Left lobe of liver (tissue), 2 donors: ENCODE measurements at regions not wholly inside any gene's neighbourhood (a gene's known extent, or its start where the extent isn't known, plus 50 kb on each side); places are given as distances from the start of the nearest gene placed in this dataset.

ENCODE experiments used
- ATAC-seq: fragments of 200-7000 bp; cut with Tn5 transposase; one replicate; pipeline ENCODE4 v1.9.1; 2020; ENCODE audit warnings: mild to moderate bottlenecking, moderate library complexity
- DNase-seq: peaks from one replicate; pipeline ENCODE4 v3.0.0-alpha.2; 2020; ENCODE audit warnings: low spot score
- donor health status: DM: no; HTN: no; CAD: no; lungs with moderate emphysema.
- donor health status: DM: no; HTN: yes; CAD: no.

- no peak for DNase-seq
- ATAC-seq = no peak
Observed at GRCh38 chr13:34647379-34648150, 294.5 kb upstream of the NBEA start.

GRCh38 chr13:34654203-34654602 lies 287.9 kb upstream of the NBEA start:
- no peak for ATAC-seq

GRCh38 chr13:34654647-34655046 lies 287.4 kb upstream of the NBEA start:
- ATAC-seq (no peak), DNase-seq (no peak)

More at GRCh38 chr13:34654203-34654602, 287.9 kb upstream of the NBEA start:
- no peak for DNase-seq

GRCh38 chr13:34655554-34655953 lies 286.5 kb upstream of the NBEA start:
- DNase-seq (no peak), ATAC-seq (no peak)

GRCh38 chr13:34657716-34658115 lies 284.4 kb upstream of the NBEA start:
- DNase-seq = no peak

GRCh38 chr13:34667286-34668218 lies 274.5 kb upstream of the NBEA start:
- DNase-seq (no peak), ATAC-seq (no peak)

More at GRCh38 chr13:34657716-34658115, 284.4 kb upstream of the NBEA start:
- no peak for ATAC-seq

GRCh38 chr13:34671137-34671536 lies 270.9 kb upstream of the NBEA start:
- ATAC-seq (no peak), DNase-seq (no peak)

- DNase-seq (no peak), ATAC-seq (no peak)
Observed at GRCh38 chr13:34672631-34673030, 269.4 kb upstream of the NBEA start.

GRCh38 chr13:34675626-34676025 lies 266.4 kb upstream of the NBEA start:
- ATAC-seq (no peak), DNase-seq (no peak)

GRCh38 chr13:34678154-34678553 lies 263.9 kb upstream of the NBEA start:
- no peak for DNase-seq
- no peak for ATAC-seq

GRCh38 chr13:34681405-34681955 lies 260.6 kb upstream of the NBEA start:
- ATAC-seq (no peak), DNase-seq (no peak)

GRCh38 chr13:34695063-34695462 lies 247.0 kb upstream of the NBEA start:
- DNase-seq (no peak), ATAC-seq (no peak)

GRCh38 chr13:34696296-34696695 lies 245.8 kb upstream of the NBEA start:
- no peak for DNase-seq
- no peak for ATAC-seq

- no peak for ATAC-seq
- DNase-seq = no peak
Observed at GRCh38 chr13:34696741-34697140, 245.3 kb upstream of the NBEA start.

- ATAC-seq (no peak), DNase-seq (no peak)
Observed at GRCh38 chr13:34698945-34699344, 243.1 kb upstream of the NBEA start.

- ATAC-seq (no peak), DNase-seq (no peak)
Observed at GRCh38 chr13:34700155-34700554, 241.9 kb upstream of the NBEA start.

GRCh38 chr13:34701919-34702318 lies 240.2 kb upstream of the NBEA start:
- ATAC-seq = no peak
- no peak for DNase-seq

GRCh38 chr13:34708566-34709313 lies 233.3 kb upstream of the NBEA start:
- no peak for DNase-seq
- no peak for ATAC-seq

- DNase-seq (no peak), ATAC-seq (no peak)
Observed at GRCh38 chr13:34719060-34719875, 222.8 kb upstream of the NBEA start.

- no peak for DNase-seq
- ATAC-seq = no peak
Observed at GRCh38 chr13:34720618-34721017, 221.5 kb upstream of the NBEA start.
